IgD-negative memory B cell (primary cell): ENCODE measurements at regions not wholly inside any gene's neighbourhood (a gene's known extent, or its start where the extent isn't known, plus 50 kb on each side); places are given as distances from the start of the nearest gene placed in this dataset.
"Not testable (repeated sequence)": the region's sequence is repeated elsewhere in the genome, so short reads cannot be mapped to it uniquely, and the experiment has no call there.

Source experiments
- H3K27ac Mint-ChIP-seq, 3 donors: one replicate each; pipeline ENCODE4 v1.8.0; 2020 to 2022; ENCODE audit warnings: mild to moderate bottlenecking in 3 of 3, mixed read lengths in 3 of 3, moderate library complexity in 1 of 3
- H3K27me3 Mint-ChIP-seq: one replicate; pipeline ENCODE4 v1.8.0; 2021; ENCODE audit warnings: mixed read lengths
- H3K36me3 Mint-ChIP-seq: one replicate; pipeline ENCODE4 v1.8.0; 2020; ENCODE audit warnings: mild to moderate bottlenecking, mixed read lengths
- H3K4me1 Mint-ChIP-seq, 3 donors: one replicate each; pipeline ENCODE4 v1.8.0; 2020 to 2022; ENCODE audit warnings: mixed read lengths in 3 of 3, mild to moderate bottlenecking in 1 of 3
- H3K4me3 Mint-ChIP-seq, 4 donors: one replicate each; pipeline ENCODE4 v1.8.0; 2020 to 2022; ENCODE audit warnings: mild to moderate bottlenecking in 4 of 4, mixed read lengths in 4 of 4, moderate library complexity in 3 of 4
- H3K9me3 Mint-ChIP-seq, 3 donors: one replicate each; pipeline ENCODE4 v1.8.0; 2020 to 2021; ENCODE audit warnings: mixed read lengths in 3 of 3, mild to moderate bottlenecking in 1 of 3

DNA sequence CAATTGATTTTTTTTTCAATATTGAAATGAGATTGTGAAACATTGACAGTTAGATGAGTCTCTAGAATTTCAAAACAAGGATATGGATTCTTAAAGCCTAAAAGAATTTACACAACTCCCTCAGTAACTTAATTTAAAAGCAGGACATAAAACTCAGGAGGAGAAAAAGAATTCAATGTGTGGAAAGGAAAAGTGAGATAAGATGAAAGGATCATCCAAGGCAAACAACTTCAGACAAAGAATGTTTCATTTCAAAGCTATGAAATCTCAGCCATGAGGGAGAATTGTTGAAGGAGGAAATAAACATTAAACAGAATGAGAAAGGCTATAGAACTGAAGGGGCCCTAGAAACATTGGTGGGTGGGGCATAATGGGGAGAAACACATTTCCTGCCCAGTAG is 191.7 kb upstream of the NOX3 start:
- H3K9me3 Mint-ChIP-seq, result peaks cover 0 to 3% (median 0%) of the 10 kb centered on the region in 3 donors
- H3K4me1 Mint-ChIP-seq, result peaks cover 0 to under 1% (median 0%) of the 10 kb centered on the region in 3 donors
- H3K27me3 Mint-ChIP-seq, result no peaks in the 10 kb centered on the region
- H3K36me3 Mint-ChIP-seq, result no peaks in the 10 kb centered on the region
- H3K4me3 Mint-ChIP-seq, result no peak overlapping the region
- H3K27ac Mint-ChIP-seq, result peak overlapping the region in 1 of 3 donors; percentile 51

- Mint-ChIP-seq H3K4me1 (peaks cover 0 to 2% (median 0%) of the 10 kb centered on the region in 3 donors), H3K4me3 (no peak overlapping the region), H3K27me3 (no peaks in the 10 kb centered on the region), H3K36me3 (peaks cover 1% of the 10 kb centered on the region), H3K9me3 (peaks cover 0 to 6% (median 3%) of the 10 kb centered on the region in 3 donors), H3K27ac (no peak overlapping the region)
These were observed 190.8 kb upstream of the NOX3 start for GRCh38 chr6:155646443-155646842.

GRCh38 chr6:155645325-155645724 is 189.7 kb upstream of the NOX3 start:
- Mint-ChIP-seq H3K27ac (no peak overlapping the region), H3K4me3 (no peak overlapping the region), H3K27me3 (no peaks in the 10 kb centered on the region), H3K4me1 (peaks cover 0 to 2% (median 0%) of the 10 kb centered on the region in 3 donors), H3K36me3 (peaks cover 3% of the 10 kb centered on the region), H3K9me3 (peaks cover 0 to 11% (median 6%) of the 10 kb centered on the region in 3 donors)

GRCh38 chr6:155641603-155642002 is 186.0 kb upstream of the NOX3 start:
- Mint-ChIP-seq H3K27me3 (no peaks in the 10 kb centered on the region), H3K4me1 (peaks cover 0 to 2% (median 0%) of the 10 kb centered on the region in 3 donors), H3K4me3 (no peak overlapping the region), H3K9me3 (peaks cover 0 to 15% (median 6%) of the 10 kb centered on the region in 3 donors), H3K36me3 (peaks cover 3% of the 10 kb centered on the region), H3K27ac (no peak overlapping the region)

DNA sequence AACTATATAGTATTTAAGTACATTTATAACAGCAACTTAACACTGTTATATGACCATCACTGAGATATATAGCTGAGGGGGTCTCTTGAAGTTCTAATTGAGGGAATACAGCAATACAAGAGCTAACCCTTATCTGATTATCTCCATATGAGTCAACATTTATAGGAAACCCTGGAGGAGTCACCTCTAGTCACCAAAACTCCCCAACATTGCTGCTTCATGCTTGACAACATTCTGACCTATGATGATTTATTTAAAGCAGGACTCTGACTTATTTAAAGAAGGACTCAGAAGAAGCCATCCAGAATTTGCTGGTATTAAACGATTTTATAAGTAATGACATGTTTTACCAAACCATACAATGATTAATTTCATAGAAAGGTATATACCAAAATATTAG is 182.6 kb upstream of the NOX3 start:
- Mint-ChIP-seq H3K27me3 (peaks cover 1% of the 10 kb centered on the region), H3K27ac (no peak overlapping the region), H3K36me3 (peaks cover 3% of the 10 kb centered on the region), H3K4me3 (no peak overlapping the region), H3K9me3 (peaks cover 0 to 14% (median 6%) of the 10 kb centered on the region in 3 donors), H3K4me1 (peaks cover 0 to 2% (median 0%) of the 10 kb centered on the region in 3 donors)

- H3K4me1 Mint-ChIP-seq, result peaks cover 0 to 2% (median 0%) of the 10 kb centered on the region in 3 donors
- peaks cover 1% of the 10 kb centered on the region for H3K27me3 Mint-ChIP-seq
- H3K36me3 Mint-ChIP-seq, result no peaks in the 10 kb centered on the region
- H3K9me3 Mint-ChIP-seq, result peaks cover 0 to 6% (median 1%) of the 10 kb centered on the region in 3 donors
- H3K27ac Mint-ChIP-seq, result no peak overlapping the region
- no peak overlapping the region for H3K4me3 Mint-ChIP-seq
These were observed 179.8 kb upstream of the NOX3 start for GRCh38 chr6:155635416-155635815.

- no peaks in the 10 kb centered on the region for H3K36me3 Mint-ChIP-seq
- H3K4me1 Mint-ChIP-seq, result peaks cover 0 to 9% (median 4%) of the 10 kb centered on the region in 3 donors
- no peak overlapping the region for H3K27ac Mint-ChIP-seq
- H3K4me3 Mint-ChIP-seq, result no peak overlapping the region
- peaks cover 1% of the 10 kb centered on the region for H3K27me3 Mint-ChIP-seq
- peaks cover 0 to 1% (median 1%) of the 10 kb centered on the region in 3 donors for H3K9me3 Mint-ChIP-seq
These were observed 174.4 kb upstream of the NOX3 start for GRCh38 chr6:155630085-155630484.

GRCh38 chr6:155629652-155630051 is 174.0 kb upstream of the NOX3 start:
- Mint-ChIP-seq H3K4me1 (peaks cover 0 to 9% (median 4%) of the 10 kb centered on the region in 3 donors), H3K9me3 (peaks cover 0 to 1% (median 1%) of the 10 kb centered on the region in 3 donors), H3K36me3 (no peaks in the 10 kb centered on the region), H3K27ac (no peak overlapping the region), H3K27me3 (peaks cover 1% of the 10 kb centered on the region), H3K4me3 (no peak overlapping the region)

GRCh38 chr6:155628306-155628705 is 172.7 kb upstream of the NOX3 start:
- H3K27me3 Mint-ChIP-seq, result peaks cover 1% of the 10 kb centered on the region
- peak overlapping the region in 1 of 4 donors; percentile 49 for H3K4me3 Mint-ChIP-seq
- peaks cover 0 to 9% (median 4%) of the 10 kb centered on the region in 3 donors for H3K4me1 Mint-ChIP-seq
- H3K9me3 Mint-ChIP-seq, result peaks cover 0 to 1% (median 0%) of the 10 kb centered on the region in 3 donors
- H3K27ac Mint-ChIP-seq, result no peak overlapping the region
- H3K36me3 Mint-ChIP-seq, result peaks cover 1% of the 10 kb centered on the region

- not testable (repeated sequence) for H3K36me3 Mint-ChIP-seq, H3K27ac Mint-ChIP-seq
- peak overlapping the region in 1 of 4 donors; percentile 49 for H3K4me3 Mint-ChIP-seq
These were observed 172.1 kb upstream of the NOX3 start for GRCh38 chr6:155627722-155628212.

DNA sequence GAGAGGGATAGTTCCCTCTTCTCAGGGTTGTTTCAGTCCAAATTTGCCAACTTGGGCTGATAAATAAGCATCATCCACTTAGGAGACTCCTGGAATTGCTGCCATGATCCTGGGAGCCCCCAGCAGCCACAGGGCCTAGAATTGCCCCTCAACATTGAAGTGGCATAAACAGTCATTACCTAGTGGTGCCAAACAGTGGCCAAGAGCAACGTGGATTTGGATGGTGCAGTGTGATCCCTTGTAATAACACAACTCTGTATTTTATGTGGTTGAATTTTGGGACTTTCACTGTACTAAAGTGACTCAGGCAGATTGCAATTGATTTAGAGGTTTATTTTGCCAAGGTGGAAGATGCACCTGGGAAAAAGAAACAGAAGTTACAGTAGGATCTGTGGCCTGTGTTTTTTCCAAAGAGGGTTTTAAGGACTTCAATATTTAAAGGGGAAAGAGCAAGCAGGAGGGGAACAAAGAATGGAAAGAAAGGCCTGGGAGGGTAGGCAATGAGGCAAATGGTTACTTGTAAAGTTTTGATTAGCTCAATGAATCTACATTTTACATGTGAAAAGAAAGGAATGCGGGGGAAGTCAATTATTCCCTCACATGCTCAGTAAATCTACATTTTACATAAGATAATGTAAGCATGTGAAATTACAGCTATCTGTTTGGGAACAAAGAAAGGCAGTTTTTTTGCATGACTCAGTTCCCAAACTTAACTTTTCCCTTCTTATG is 168.0 kb upstream of the NOX3 start:
- Mint-ChIP-seq H3K4me1 (peaks cover 0 to 7% (median 2%) of the 10 kb centered on the region in 3 donors), H3K9me3 (no peaks in the 10 kb centered on the region), H3K36me3 (peaks cover 1% of the 10 kb centered on the region), H3K27me3 (peaks cover 1% of the 10 kb centered on the region), H3K4me3 (no peak overlapping the region), H3K27ac (no peak overlapping the region)

More at GRCh38 chr6:155627722-155628212, 172.1 kb upstream of the NOX3 start:
- H3K4me1 Mint-ChIP-seq, H3K9me3 Mint-ChIP-seq, H3K27me3 Mint-ChIP-seq: not testable (repeated sequence)

DNA sequence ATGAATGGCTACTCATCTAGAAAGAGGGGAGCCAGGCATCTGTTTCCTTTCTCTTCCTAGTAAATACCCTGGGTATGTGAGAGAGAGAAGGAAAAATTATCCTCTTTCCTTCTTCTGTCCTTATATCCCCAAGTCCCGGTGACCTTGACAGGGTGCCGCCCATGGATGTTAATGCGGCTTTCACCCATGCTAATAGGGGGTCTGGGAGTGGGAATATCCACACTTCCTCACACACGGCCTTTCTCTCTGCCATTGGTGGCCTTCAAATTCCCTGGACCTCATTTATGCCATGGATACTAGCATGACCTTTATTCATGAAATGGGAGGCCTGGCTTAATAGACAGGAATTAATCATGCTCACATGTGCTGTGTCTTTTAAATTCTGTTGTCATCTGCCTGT is 159.0 kb upstream of the NOX3 start:
- H3K9me3 Mint-ChIP-seq, result peaks cover 6 to 26% (median 13%) of the 10 kb centered on the region in 3 donors
- H3K27me3 Mint-ChIP-seq, result no peaks in the 10 kb centered on the region
- H3K4me1 Mint-ChIP-seq, result no peaks in the 10 kb centered on the region
- H3K27ac Mint-ChIP-seq, result no peak overlapping the region
- H3K4me3 Mint-ChIP-seq, result no peak overlapping the region
- no peaks in the 10 kb centered on the region for H3K36me3 Mint-ChIP-seq

DNA sequence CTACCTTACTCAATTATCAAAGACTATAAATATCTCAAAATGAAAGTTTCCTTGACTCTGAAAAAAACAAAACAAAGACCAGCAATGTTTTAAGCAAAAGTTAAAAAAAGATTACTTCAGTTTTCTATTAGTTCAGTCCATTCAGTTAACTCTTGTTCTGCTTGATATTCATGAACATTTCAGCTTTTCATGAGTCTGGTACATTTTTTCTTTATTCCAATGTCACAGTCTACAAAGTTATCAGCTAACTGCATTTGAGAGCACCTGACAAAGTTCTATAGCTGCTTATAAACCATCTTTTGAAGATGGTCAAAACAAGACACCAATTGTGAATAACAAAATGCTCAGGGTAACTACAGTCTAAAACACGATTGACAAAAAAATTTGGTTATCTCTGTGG is 156.1 kb upstream of the NOX3 start:
- H3K4me1 Mint-ChIP-seq, result no peaks in the 10 kb centered on the region
- H3K4me3 Mint-ChIP-seq, result no peak overlapping the region
- H3K27me3 Mint-ChIP-seq, result no peaks in the 10 kb centered on the region
- no peak overlapping the region for H3K27ac Mint-ChIP-seq
- peaks cover 6 to 26% (median 15%) of the 10 kb centered on the region in 3 donors for H3K9me3 Mint-ChIP-seq
- H3K36me3 Mint-ChIP-seq, result peaks cover 2% of the 10 kb centered on the region

DNA sequence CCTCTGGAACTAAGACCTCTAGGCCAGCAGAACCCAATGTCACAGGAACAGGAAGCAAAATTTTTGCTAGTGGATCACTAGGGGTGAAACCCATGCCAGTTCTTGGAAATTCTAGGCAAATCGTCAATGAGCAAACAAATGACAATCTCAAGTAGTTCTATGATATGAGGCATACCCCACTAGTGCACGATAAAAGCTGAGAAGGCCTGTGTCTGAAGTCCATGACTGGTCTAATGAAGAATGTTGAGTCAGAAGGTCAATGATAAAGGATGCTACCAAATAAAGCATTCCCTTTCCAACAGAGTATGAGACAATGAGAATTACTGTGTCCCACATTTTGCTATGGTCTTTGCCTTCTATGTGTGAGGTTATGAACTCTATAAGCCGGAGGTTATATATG is 149.4 kb upstream of the NOX3 start:
- H3K4me3 Mint-ChIP-seq, result no peak overlapping the region

DNA sequence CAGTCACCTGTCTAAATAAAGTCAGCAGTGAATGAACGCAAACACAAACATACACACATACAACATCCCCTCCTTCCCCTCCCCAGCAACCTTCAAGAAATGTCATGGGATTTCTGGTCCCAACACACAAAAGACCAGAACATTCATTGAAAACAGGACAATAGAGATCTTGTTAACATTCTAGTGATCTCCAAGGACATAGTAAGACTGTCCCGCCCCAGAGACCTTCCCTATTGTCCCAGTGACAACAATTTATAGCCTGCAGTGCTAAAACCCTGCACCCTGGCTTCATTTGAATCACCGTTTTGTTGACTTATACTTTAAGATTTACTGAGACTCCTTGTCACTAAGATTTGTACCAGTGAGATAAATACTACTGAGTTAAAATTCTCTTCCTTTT is 143.9 kb upstream of the NOX3 start:
- no peaks in the 10 kb centered on the region for H3K4me1 Mint-ChIP-seq
- no peak overlapping the region for H3K27ac Mint-ChIP-seq
- peaks cover 5% of the 10 kb centered on the region for H3K27me3 Mint-ChIP-seq
- peaks cover 0 to 4% (median 4%) of the 10 kb centered on the region in 3 donors for H3K9me3 Mint-ChIP-seq
- H3K4me3 Mint-ChIP-seq, result no peak overlapping the region
- no peaks in the 10 kb centered on the region for H3K36me3 Mint-ChIP-seq

More for the DNA sequence above, 149.4 kb upstream of the NOX3 start:
- no peaks in the 10 kb centered on the region for H3K4me1 Mint-ChIP-seq
- H3K9me3 Mint-ChIP-seq, result peaks cover 2 to 3% (median 2%) of the 10 kb centered on the region in 3 donors
- peaks cover 1% of the 10 kb centered on the region for H3K27me3 Mint-ChIP-seq
- H3K36me3 Mint-ChIP-seq, result peaks cover 2% of the 10 kb centered on the region
- H3K27ac Mint-ChIP-seq, result no peak overlapping the region

DNA sequence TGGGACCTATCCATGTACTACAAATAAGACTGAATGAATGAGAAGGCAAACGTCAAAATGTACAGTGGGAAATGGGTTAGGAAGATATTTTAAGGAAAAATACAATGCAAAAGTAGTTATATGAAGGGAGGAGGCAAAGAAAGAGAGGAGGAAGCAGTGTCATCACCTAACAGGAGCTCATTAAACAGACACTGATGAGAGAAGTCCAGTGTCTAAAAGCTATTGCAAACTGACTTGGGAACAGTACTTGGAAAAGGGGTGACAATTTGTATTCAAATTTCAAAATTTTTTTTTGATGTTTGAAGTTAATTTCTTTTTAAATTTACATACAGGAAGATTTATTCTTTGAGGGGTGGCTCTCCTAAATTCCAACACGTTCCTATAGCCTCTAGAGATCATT is 143.5 kb upstream of the NOX3 start:
- Mint-ChIP-seq H3K36me3 (no peaks in the 10 kb centered on the region), H3K4me3 (no peak overlapping the region), H3K27me3 (peaks cover 5% of the 10 kb centered on the region), H3K4me1 (no peaks in the 10 kb centered on the region), H3K9me3 (peaks cover 0 to 4% (median 4%) of the 10 kb centered on the region in 3 donors), H3K27ac (no peak overlapping the region)
